Astrocyte (in vitro differentiated cells and primary cell): ENCODE measurements at regions not wholly inside any gene's neighbourhood (a gene's known extent, or its start where the extent isn't known, plus 50 kb on each side); places are given as distances from the start of the nearest gene placed in this dataset.

ENCODE experiments used
- DNase-seq: peaks from one replicate; pipeline ENCODE4 v3.0.0-alpha.2; 2010; ENCODE audit warnings: low read depth
- FAIRE-seq: peaks from 2 replicates; lab custom pipeline; 2011; peaks lifted over from hg19 to GRCh38; lab: Jason Lieb, UNC
- H2AFZ ChIP-seq: 2 replicates; pipeline ENCODE4 v1.6.0; 2012; ENCODE audit warnings: low read depth, low read length, inconsistent platforms
- H3K27ac ChIP-seq: 2 replicates; pipeline ENCODE4 v1.5.1; 2011; ENCODE audit warnings: low read depth, low read length, inconsistent platforms
- H3K27me3 ChIP-seq: 2 replicates; pipeline ENCODE4 v1.6.0; 2011; ENCODE audit warnings: low read length, inconsistent platforms; ENCODE audit not compliant: insufficient read depth
- H3K36me3 ChIP-seq: 2 replicates; pipeline ENCODE4 v1.5.1; 2011; ENCODE audit warnings: low read length, inconsistent platforms; ENCODE audit not compliant: insufficient read depth
- H3K4me1 ChIP-seq: 2 replicates; pipeline ENCODE4 v1.5.1; 2011; ENCODE audit warnings: low read length, inconsistent platforms; ENCODE audit not compliant: insufficient read depth
- H3K4me2 ChIP-seq: 2 replicates; pipeline ENCODE4 v1.6.0; 2012; ENCODE audit warnings: low read length, inconsistent platforms
- H3K4me3 ChIP-seq: 2 replicates; pipeline ENCODE4 v1.5.1; 2011; ENCODE audit warnings: low read depth, mild to moderate bottlenecking, low read length, inconsistent platforms; ENCODE audit not compliant: insufficient read depth
- H3K79me2 ChIP-seq: 2 replicates; pipeline ENCODE4 v1.6.0; 2012; ENCODE audit warnings: mild to moderate bottlenecking, low read length, inconsistent platforms; ENCODE audit not compliant: insufficient read depth
- H3K9ac ChIP-seq: 2 replicates; pipeline ENCODE4 v1.6.0; 2012; ENCODE audit warnings: mild to moderate bottlenecking, low read length, inconsistent platforms
- H3K9me3 ChIP-seq: 2 replicates; pipeline ENCODE4 v1.5.1; 2012; ENCODE audit warnings: low read depth, mild to moderate bottlenecking, low read length, inconsistent platforms; ENCODE audit not compliant: insufficient read depth
- H4K20me1 ChIP-seq: 2 replicates; pipeline ENCODE4 v1.6.0; 2012; ENCODE audit warnings: low read length, inconsistent platforms; ENCODE audit not compliant: insufficient read depth
- H3K27ac Mint-ChIP-seq: one replicate; pipeline ENCODE4 v1.8.0; 2021; ENCODE audit warnings: mild to moderate bottlenecking, mixed read lengths; ENCODE audit not compliant: unreplicated experiment
- H3K27me3 Mint-ChIP-seq: one replicate; pipeline ENCODE4 v1.8.0; 2021; ENCODE audit warnings: low read depth, mixed read lengths; ENCODE audit not compliant: unreplicated experiment
- H3K36me3 Mint-ChIP-seq: one replicate; pipeline ENCODE4 v1.8.0; 2021; ENCODE audit warnings: low read depth, mixed read lengths; ENCODE audit not compliant: unreplicated experiment
- H3K4me1 Mint-ChIP-seq: one replicate; pipeline ENCODE4 v1.8.0; 2021; ENCODE audit warnings: low read depth, mixed read lengths; ENCODE audit not compliant: unreplicated experiment
- H3K4me3 Mint-ChIP-seq: one replicate; pipeline ENCODE4 v1.8.0; 2021; ENCODE audit warnings: mild to moderate bottlenecking, moderate library complexity, mixed read lengths; ENCODE audit not compliant: unreplicated experiment
- H3K9me3 Mint-ChIP-seq: one replicate; pipeline ENCODE4 v1.8.0; 2021; ENCODE audit warnings: mild to moderate bottlenecking, mixed read lengths; ENCODE audit not compliant: unreplicated experiment
- CTCF ChIP-seq: IDR thresholded peaks from 2 replicates; pipeline ENCODE4 v1.5.1; 2011; ENCODE audit warnings: low read depth, mild to moderate bottlenecking, inconsistent platforms, low read length, moderate library complexity; ENCODE audit not compliant: insufficient read depth
- EZH2 ChIP-seq: IDR thresholded peaks from 2 replicates; pipeline ENCODE4 v1.6.1; 2012; ENCODE audit warnings: mild to moderate bottlenecking, low read length, inconsistent platforms; ENCODE audit not compliant: insufficient read depth

GRCh38 chr9:82117026-82117811, 128.6 kb downstream of the SPATA31D1 start:
- Mint-ChIP-seq H3K4me3 (no peak overlapping the region), H3K36me3 (no peaks in the 10 kb centered on the region), H3K4me1 (no peaks in the 10 kb centered on the region), H3K27me3 (no peaks in the 10 kb centered on the region), H3K9me3 (no peaks in the 10 kb centered on the region), H3K27ac (no peak overlapping the region)
- Histone ChIP-seq H3K9me3 (no peaks in the 10 kb centered on the region), H3K79me2 (no peaks in the 10 kb centered on the region), H3K4me2 (no peak overlapping the region), H3K4me3 (no peak overlapping the region), H3K9ac (no peak overlapping the region), H4K20me1 (no peaks in the 10 kb centered on the region), H2AFZ (no peak overlapping the region), H3K36me3 (no peaks in the 10 kb centered on the region), H3K27ac (no peak overlapping the region), H3K4me1 (no peaks in the 10 kb centered on the region), H3K27me3 (no peaks in the 10 kb centered on the region)
- TF ChIP-seq EZH2 = no peak
- no peak for TF ChIP-seq CTCF
- FAIRE-seq = no peak
- peak; percentile 23 for DNase-seq

GRCh38 chr9:82122731-82123130, 134.2 kb downstream of the SPATA31D1 start:
- Mint-ChIP-seq H3K9me3 (no peaks in the 10 kb centered on the region), H3K36me3 (no peaks in the 10 kb centered on the region), H3K4me1 (no peaks in the 10 kb centered on the region), H3K27ac (no peak overlapping the region), H3K4me3 (no peak overlapping the region), H3K27me3 (no peaks in the 10 kb centered on the region)
- TF ChIP-seq CTCF (no peak), EZH2 (no peak)
- Histone ChIP-seq H4K20me1 (no peaks in the 10 kb centered on the region), H3K4me1 (no peaks in the 10 kb centered on the region), H3K4me3 (no peak overlapping the region), H2AFZ (no peak overlapping the region), H3K79me2 (no peaks in the 10 kb centered on the region), H3K27me3 (no peaks in the 10 kb centered on the region), H3K36me3 (no peaks in the 10 kb centered on the region), H3K9me3 (no peaks in the 10 kb centered on the region), H3K4me2 (no peak overlapping the region), H3K27ac (no peak overlapping the region), H3K9ac (no peak overlapping the region)
- no peak for FAIRE-seq
- no peak for DNase-seq

- Histone ChIP-seq H3K4me3 (no peak overlapping the region), H3K79me2 (no peaks in the 10 kb centered on the region), H3K27ac (no peak overlapping the region), H3K9me3 (no peaks in the 10 kb centered on the region), H3K36me3 (no peaks in the 10 kb centered on the region), H3K9ac (no peak overlapping the region), H3K27me3 (no peaks in the 10 kb centered on the region), H2AFZ (no peak overlapping the region), H3K4me1 (no peaks in the 10 kb centered on the region), H4K20me1 (no peaks in the 10 kb centered on the region), H3K4me2 (no peak overlapping the region)
- H3K4me3 Mint-ChIP-seq = no peak overlapping the region
- DNase-seq = peak; percentile 88
- peak; percentile 73 for FAIRE-seq
- H3K4me1 Mint-ChIP-seq = no peaks in the 10 kb centered on the region
- H3K9me3 Mint-ChIP-seq = no peaks in the 10 kb centered on the region
- TF ChIP-seq EZH2 = no peak
- no peak for TF ChIP-seq CTCF
- no peaks in the 10 kb centered on the region for H3K27me3 Mint-ChIP-seq
- no peak overlapping the region for H3K27ac Mint-ChIP-seq
- H3K36me3 Mint-ChIP-seq = peaks cover 1% of the 10 kb centered on the region
These were observed 135.5 kb downstream of the SPATA31D1 start for GRCh38 chr9:82124090-82124489.
